ENCODE measurements at regions not wholly inside any gene's neighbourhood (a gene's known extent, or its start where the extent isn't known, plus 50 kb on each side); places are given as distances from the start of the nearest gene placed in this dataset.

GRCh38 chr15:31265871-31266711 is 60.5 kb upstream of the KLF13 start:
- H3K4me1 ChIP-seq, result no peaks in the 10 kb centered on the region
- DNase-seq, result peak in 1 of 2 donors; percentile 13

GRCh38 chr15:31266712-31267111 is 59.9 kb upstream of the KLF13 start:
- no peaks in the 10 kb centered on the region for H3K27me3 ChIP-seq
- H3K9me3 ChIP-seq, result no peaks in the 10 kb centered on the region
- intact Hi-C loops (cut with DNase I; ENCODE audit: low total_unique reads), result no loop called here
- TF ChIP-seq POLR2A (IDR thresholded peaks at IDR 0.05) (no peak), CTCF (IDR thresholded peaks at IDR 0.05) (no peak)
- no peaks in the 10 kb centered on the region for H3K36me3 ChIP-seq
- DNase-seq, result peak in 1 of 2 donors; percentile 5
- H3K4me1 ChIP-seq, result no peaks in the 10 kb centered on the region
- H3K4me3 ChIP-seq, result no peak overlapping the region
- no peak overlapping the region for H3K27ac ChIP-seq

More at GRCh38 chr15:31265871-31266711, 60.5 kb upstream of the KLF13 start:
- H3K36me3 ChIP-seq, result no peaks in the 10 kb centered on the region
- no peak for TF ChIP-seq CTCF (IDR thresholded peaks at IDR 0.05)
- no peak for TF ChIP-seq POLR2A (IDR thresholded peaks at IDR 0.05)
- H3K27ac ChIP-seq, result no peak overlapping the region
- H3K9me3 ChIP-seq, result no peaks in the 10 kb centered on the region
- intact Hi-C loops (cut with DNase I; ENCODE audit: low total_unique reads), result no loop called here
- no peak overlapping the region for H3K4me3 ChIP-seq
- H3K27me3 ChIP-seq, result no peaks in the 10 kb centered on the region

DNA sequence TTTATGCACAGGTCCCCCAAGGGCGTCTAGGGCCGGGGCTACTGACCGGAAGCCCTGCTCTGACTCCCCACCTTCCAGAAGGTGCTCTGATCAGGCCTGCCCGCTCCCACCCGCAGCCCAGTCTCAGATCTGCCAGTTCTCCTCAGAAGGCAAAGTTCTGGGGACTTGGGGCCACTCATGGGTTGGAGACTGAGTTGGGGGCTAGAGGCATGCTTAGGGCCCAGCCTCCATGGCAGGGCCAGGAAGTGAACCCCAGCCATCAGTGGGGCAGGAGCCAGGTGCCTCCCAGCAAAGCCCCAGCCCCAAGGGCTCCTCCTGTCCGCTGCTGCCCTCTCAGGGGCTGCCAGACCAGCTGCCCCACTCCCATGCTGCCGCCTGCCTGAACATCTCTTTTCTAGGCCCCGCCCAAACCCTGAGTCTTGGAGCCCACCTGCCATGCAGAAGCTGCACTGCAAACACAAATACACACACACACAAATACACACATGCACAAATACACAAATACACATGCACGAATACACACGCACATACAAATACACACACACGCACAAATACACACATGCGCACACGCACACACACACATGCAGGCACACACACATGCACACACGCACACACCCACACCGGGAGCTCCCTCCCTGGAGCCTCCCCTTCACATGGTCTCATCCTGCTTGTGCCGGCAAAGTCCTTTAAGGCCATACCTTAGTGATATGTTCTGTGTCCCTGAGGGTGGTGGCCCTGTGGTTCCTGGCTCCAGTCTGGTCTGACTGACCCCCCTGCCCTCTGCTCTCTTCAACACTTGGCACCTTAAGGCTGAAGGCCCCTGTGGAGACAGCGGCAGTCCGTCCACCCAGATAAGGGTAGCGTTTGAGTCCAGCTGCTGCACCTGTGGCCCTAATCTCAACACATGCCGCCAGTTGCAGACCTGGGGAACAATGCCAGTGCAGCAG is 59.2 kb upstream of the KLF13 start:
- H3K4me3 ChIP-seq, result no peak overlapping the region
- no peak for DNase-seq
- no peaks in the 10 kb centered on the region for H3K4me1 ChIP-seq
- no peak overlapping the region for H3K27ac ChIP-seq
- intact Hi-C loops (cut with DNase I; ENCODE audit: low total_unique reads), result no loop called here
- no peak for TF ChIP-seq CTCF (IDR thresholded peaks at IDR 0.05)
- TF ChIP-seq POLR2A (IDR thresholded peaks at IDR 0.05), result no peak
- no peaks in the 10 kb centered on the region for H3K27me3 ChIP-seq
- no peaks in the 10 kb centered on the region for H3K36me3 ChIP-seq
- H3K9me3 ChIP-seq, result no peaks in the 10 kb centered on the region

GRCh38 chr15:31268108-31268501 is 58.5 kb upstream of the KLF13 start:
- H3K27ac ChIP-seq, result no peak overlapping the region
- intact Hi-C loops (cut with DNase I; ENCODE audit: low total_unique reads), result no loop called here
- DNase-seq, result no peak

More at GRCh38 chr15:31268108-31268501, 58.5 kb upstream of the KLF13 start:
- Histone ChIP-seq H3K9me3 (no peaks in the 10 kb centered on the region), H3K4me3 (no peak overlapping the region), H3K27me3 (no peaks in the 10 kb centered on the region), H3K36me3 (no peaks in the 10 kb centered on the region), H3K4me1 (no peaks in the 10 kb centered on the region)
- TF ChIP-seq CTCF (IDR thresholded peaks at IDR 0.05) (no peak), POLR2A (IDR thresholded peaks at IDR 0.05) (no peak)
